GM12873 (cell line): ENCODE measurements at regions not wholly inside any gene's neighbourhood (a gene's known extent, or its start where the extent isn't known, plus 50 kb on each side); places are given as distances from the start of the nearest gene placed in this dataset.

Experiments used
- TF ChIP-seq, protein P1 (sequence below): IDR thresholded peaks from 2 replicates; pipeline ENCODE4 v1.5.1; 2012; ENCODE audit warnings: low read depth, mild to moderate bottlenecking, moderate library complexity, low read length, control low read depth; ENCODE audit not compliant: insufficient read depth; ENCODE audit errors: missing control alignments

GRCh38 chr15:39260391-39260790, 320.5 kb upstream of the THBS1 start:
- TF ChIP-seq, protein P1, sequence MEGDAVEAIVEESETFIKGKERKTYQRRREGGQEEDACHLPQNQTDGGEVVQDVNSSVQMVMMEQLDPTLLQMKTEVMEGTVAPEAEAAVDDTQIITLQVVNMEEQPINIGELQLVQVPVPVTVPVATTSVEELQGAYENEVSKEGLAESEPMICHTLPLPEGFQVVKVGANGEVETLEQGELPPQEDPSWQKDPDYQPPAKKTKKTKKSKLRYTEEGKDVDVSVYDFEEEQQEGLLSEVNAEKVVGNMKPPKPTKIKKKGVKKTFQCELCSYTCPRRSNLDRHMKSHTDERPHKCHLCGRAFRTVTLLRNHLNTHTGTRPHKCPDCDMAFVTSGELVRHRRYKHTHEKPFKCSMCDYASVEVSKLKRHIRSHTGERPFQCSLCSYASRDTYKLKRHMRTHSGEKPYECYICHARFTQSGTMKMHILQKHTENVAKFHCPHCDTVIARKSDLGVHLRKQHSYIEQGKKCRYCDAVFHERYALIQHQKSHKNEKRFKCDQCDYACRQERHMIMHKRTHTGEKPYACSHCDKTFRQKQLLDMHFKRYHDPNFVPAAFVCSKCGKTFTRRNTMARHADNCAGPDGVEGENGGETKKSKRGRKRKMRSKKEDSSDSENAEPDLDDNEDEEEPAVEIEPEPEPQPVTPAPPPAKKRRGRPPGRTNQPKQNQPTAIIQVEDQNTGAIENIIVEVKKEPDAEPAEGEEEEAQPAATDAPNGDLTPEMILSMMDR = no peak

GRCh38 chr15:39260791-39261190, 320.1 kb upstream of the THBS1 start:
- TF ChIP-seq, protein P1 = no peak

GRCh38 chr15:39265261-39265660, 315.6 kb upstream of the THBS1 start:
- TF ChIP-seq, protein P1 = no peak

- TF ChIP-seq, protein P1 = no peak
These were observed 314.0 kb upstream of the THBS1 start for GRCh38 chr15:39266890-39267289.

GRCh38 chr15:39267685-39268084, 313.2 kb upstream of the THBS1 start:
- TF ChIP-seq, protein P1 = no peak

DNA sequence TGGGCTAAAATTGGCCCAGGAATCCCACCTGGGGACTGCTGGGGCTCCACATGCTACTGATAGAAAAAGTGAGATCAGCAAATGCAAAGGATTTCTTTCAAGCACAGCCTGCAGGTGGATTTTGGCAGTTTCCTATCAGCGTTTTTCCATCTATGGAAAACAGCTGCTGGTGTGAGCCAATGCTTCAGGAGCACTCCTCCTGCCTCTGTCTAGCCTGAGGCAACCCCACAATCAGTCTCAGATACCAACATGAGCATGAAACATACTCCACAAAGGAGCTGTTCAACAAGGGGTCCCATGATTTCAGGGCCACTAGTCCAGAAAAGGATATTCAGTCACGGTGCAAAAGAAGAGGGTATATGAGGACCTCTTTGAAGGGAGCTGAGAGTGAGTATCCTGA, 311.5 kb upstream of the THBS1 start:
- TF ChIP-seq, protein P1 = no peak

GRCh38 chr15:39269821-39270220, 311.1 kb upstream of the THBS1 start:
- TF ChIP-seq, protein P1 = no peak
